ENCODE measurements at regions not wholly inside any gene's neighbourhood (a gene's known extent, or its start where the extent isn't known, plus 50 kb on each side); places are given as distances from the start of the nearest gene placed in this dataset.
"Not testable (repeated sequence)": the region's sequence is repeated elsewhere in the genome, so short reads cannot be mapped to it uniquely, and the experiment has no call there.

DNA sequence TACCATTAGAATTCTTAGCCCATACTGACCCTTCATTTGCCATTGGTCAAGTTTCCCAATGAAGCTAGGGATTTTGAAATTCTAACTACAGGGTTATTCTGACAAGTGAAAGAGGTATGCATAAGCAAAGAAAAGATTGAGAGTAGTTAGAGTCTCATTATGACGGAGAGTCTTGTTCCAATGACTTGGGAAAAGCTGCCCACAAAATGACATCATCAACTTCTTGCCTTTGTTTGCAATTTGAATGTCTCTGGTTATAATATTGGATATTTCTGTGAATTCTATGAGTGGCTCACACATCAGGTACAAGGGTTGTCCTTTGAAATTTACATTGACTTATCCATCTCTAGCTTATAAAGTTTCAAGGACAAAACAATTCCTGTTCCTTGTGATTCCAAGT, 772.2 kb downstream of the TRIB2 start:
- Mint-ChIP-seq H3K36me3 (ENCODE audit: insufficient read depth in 2 of 2) (no peaks in the 10 kb centered on the region), H3K9me3 (peaks cover 2% of the 10 kb centered on the region in 2 donors), H3K27me3 (ENCODE audit: low read depth) (no peaks in the 10 kb centered on the region), H3K27ac (no peak overlapping the region), H3K4me3 (no peak overlapping the region), H3K4me1 (ENCODE audit: low read depth) (no peaks in the 10 kb centered on the region)
- no peak for DNase-seq
- ATAC-seq (replicated peaks in 1 of 2) = no peak

DNA sequence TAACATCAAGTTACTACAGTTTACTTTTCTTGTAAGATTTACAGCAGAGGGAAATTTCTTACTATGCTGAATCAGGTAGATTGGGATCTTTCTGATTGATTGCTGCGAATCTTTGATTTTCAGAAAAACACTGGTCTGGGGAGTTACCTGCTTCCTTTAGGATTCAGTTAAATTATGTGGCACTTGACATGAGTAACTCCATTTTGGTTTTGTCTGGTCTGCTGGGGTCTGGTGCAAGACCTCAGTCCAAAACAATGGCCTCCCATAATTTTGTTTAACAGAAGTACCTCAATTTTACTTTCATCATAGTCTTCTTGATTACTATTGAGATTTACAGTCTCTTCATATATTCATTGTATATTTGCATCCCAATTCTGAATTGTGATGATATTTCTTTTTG, 775.5 kb downstream of the TRIB2 start:
- ATAC-seq (replicated peaks in 1 of 2) (no peak), DNase-seq (no peak)
- Mint-ChIP-seq H3K36me3 (ENCODE audit: insufficient read depth in 2 of 2) (no peaks in the 10 kb centered on the region), H3K27ac (no peak overlapping the region), H3K4me3 (no peak overlapping the region), H3K4me1 (ENCODE audit: low read depth) (no peaks in the 10 kb centered on the region), H3K27me3 (ENCODE audit: low read depth) (no peaks in the 10 kb centered on the region), H3K9me3 (peaks cover 0 to 2% of the 10 kb centered on the region in 2 donors)

DNA sequence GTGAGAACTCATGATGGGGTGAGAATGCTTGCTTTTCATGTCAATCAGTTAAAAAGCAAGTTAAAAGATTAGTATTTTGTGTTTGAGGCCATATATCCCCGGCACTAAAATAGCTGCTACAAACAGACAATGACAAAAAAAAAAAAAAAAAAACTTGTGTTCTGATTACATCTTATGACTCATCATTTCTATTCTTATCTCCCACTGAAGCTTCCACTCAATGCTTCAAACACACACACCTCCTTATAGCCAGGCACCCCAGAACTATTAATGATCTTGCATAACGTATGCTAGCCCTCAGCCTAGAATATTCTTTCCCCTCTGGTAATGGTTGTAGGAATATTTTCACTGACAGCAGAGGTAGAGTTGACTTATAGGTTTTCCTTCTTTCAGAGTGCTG, 778.3 kb downstream of the TRIB2 start:
- DNase-seq (no peak), ATAC-seq (replicated peaks in 1 of 2) (no peak)
- H3K9me3 Mint-ChIP-seq = peaks cover 2% of the 10 kb centered on the region in 2 donors
- H3K4me3 Mint-ChIP-seq = no peak overlapping the region
- no peak overlapping the region for H3K27ac Mint-ChIP-seq
- no peaks in the 10 kb centered on the region for H3K36me3 Mint-ChIP-seq (ENCODE audit: insufficient read depth in 2 of 2)
- no peaks in the 10 kb centered on the region for H3K27me3 Mint-ChIP-seq (ENCODE audit: low read depth)
- H3K4me1 Mint-ChIP-seq (ENCODE audit: low read depth) = no peaks in the 10 kb centered on the region

DNA sequence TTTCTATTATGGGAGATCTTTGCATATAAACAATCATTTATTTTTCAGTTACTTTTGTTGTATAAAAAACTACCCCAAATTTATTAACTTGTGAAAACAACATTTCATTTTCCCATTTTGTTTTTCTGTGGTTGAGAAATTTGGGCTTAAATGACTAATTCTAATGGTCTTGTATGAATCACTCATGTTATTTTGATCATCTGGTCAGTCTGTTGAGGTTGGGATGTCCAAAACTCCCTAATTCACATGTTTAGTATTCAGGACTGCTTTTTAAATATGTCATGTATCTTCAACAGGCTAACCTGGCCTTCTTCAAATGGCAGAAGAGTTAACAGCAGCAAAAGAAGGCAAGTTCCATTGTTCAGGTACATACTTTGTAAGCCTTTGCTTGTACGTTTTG, 788.1 kb downstream of the TRIB2 start:
- DNase-seq (no peak), ATAC-seq (replicated peaks in 1 of 2) (no peak)
- H3K4me1 Mint-ChIP-seq (ENCODE audit: low read depth) = no peaks in the 10 kb centered on the region
- H3K27me3 Mint-ChIP-seq (ENCODE audit: low read depth) = no peaks in the 10 kb centered on the region
- no peaks in the 10 kb centered on the region for H3K36me3 Mint-ChIP-seq (ENCODE audit: insufficient read depth in 2 of 2)
- peaks cover 1 to 5% of the 10 kb centered on the region in 2 donors for H3K9me3 Mint-ChIP-seq
- no peak overlapping the region for H3K27ac Mint-ChIP-seq
- no peak overlapping the region for H3K4me3 Mint-ChIP-seq

DNA sequence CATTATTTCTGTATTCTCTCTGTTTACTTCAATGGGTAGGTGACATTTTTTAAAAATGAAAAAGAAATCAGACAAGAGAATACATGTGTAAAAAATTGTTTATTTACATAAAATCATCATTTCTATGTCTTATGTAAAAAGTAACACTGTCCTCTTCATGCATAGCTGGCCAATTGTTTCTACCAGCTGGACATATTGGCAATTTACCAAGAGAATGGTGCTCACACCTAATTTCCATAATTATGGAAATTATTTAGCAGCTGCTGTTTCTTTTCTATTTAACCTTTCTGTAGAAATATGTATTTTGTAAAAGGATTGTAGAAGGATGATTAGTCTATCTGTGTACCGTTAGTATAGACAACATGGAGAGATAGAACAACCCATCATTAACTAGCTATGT, 791.9 kb downstream of the TRIB2 start:
- Mint-ChIP-seq H3K9me3 (no peaks in the 10 kb centered on the region), H3K27me3 (ENCODE audit: low read depth) (no peaks in the 10 kb centered on the region), H3K27ac (no peak overlapping the region), H3K4me3 (no peak overlapping the region), H3K4me1 (ENCODE audit: low read depth) (no peaks in the 10 kb centered on the region), H3K36me3 (ENCODE audit: insufficient read depth in 2 of 2) (no peaks in the 10 kb centered on the region)
- DNase-seq (no peak), ATAC-seq (replicated peaks in 1 of 2) (no peak)

DNA sequence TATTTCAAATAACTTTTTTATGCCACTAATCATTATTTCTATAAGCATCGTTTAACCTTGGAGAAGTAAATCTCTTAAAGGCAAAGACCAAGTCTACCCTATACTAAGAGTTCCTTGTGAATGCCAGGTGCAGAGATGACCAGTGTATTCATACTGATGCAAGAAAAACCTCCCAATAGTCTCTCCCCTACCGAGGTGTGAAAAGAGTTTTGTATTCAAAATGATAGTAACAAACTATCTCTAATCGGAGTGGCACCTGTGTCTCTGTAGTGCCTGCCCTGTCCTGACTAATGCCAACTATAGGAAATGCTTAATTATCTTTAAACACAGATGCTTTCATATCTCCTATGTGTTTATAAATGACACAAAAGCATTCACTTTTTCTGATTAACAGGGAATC, 798.5 kb downstream of the TRIB2 start:
- Mint-ChIP-seq H3K4me1 (ENCODE audit: low read depth) (no peaks in the 10 kb centered on the region), H3K27ac (no peak overlapping the region), H3K4me3 (no peak overlapping the region), H3K9me3 (peaks cover 2 to 5% of the 10 kb centered on the region in 2 donors), H3K27me3 (ENCODE audit: low read depth) (no peaks in the 10 kb centered on the region), H3K36me3 (ENCODE audit: insufficient read depth in 2 of 2) (no peaks in the 10 kb centered on the region)
- ATAC-seq (replicated peaks in 1 of 2) = no peak
- DNase-seq = no peak

DNA sequence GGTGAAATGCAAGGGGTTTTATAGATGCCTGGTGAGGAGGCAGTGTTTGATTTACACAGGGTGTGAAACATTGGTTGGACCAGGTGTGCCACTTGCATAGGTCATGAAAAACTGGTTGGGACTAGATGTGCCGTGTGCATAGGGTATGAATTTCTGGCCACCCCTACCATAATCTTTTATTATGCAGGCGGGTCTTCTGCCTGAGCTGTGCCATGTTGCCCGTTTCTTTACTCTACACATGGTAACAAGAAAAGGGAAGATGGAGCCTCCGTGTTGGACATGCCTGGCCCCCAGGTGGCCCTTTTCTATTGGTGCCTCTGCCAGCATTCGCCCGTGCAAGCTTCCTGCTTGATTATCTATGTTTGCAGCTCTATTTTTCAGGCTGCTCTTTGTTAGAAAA, 805.4 kb downstream of the TRIB2 start:
- Mint-ChIP-seq H3K27me3 (ENCODE audit: low read depth) (no peaks in the 10 kb centered on the region), H3K36me3 (ENCODE audit: insufficient read depth in 2 of 2) (no peaks in the 10 kb centered on the region), H3K27ac (no peak overlapping the region)

DNA sequence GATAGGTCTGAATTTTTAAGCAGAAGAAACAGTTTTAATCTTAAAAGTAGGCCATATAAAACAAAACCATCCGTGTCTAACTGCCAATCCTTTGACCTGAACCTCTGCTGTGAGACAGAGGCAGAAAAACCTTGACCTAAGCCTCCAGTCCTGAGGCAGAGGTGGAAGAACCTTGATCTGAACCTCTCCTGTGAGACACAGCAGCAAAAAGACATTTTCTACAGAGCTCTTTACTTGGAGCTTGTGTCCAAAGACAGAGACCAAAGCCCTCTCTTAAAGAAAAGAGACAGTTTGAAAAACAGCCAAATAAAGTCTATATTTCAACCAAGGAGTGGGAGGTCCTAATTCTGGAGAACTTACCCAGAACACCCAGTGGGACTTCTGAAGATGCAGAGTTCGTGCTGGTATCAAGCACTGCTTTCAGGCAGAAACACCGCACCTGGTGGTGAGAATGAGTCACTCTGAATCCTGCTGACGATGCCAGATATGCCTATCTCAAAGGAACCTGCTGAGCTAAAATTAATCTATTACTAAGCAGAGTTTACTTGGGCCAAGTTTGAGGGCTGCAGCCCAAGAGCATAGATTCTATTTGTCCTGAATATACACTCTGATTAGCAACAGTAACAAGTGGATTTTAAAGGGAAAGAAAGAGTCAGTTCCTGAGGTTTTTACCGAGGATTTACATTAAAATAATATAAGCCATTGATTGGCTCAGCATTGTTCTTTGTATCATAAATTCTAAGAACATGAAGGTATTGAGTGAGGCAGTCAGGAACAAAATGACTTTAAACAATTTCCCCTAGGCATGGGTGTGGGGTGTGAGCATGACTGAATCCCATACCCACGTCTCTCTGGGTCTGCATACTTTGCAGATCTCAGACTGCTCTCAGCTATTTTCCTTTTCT, 806.4 kb downstream of the TRIB2 start:
- Mint-ChIP-seq H3K4me3 (no peak overlapping the region), H3K4me1 (ENCODE audit: low read depth) (no peaks in the 10 kb centered on the region), H3K9me3 (peaks cover 1 to 3% of the 10 kb centered on the region in 2 donors), H3K36me3 (ENCODE audit: insufficient read depth in 2 of 2) (no peaks in the 10 kb centered on the region), H3K27me3 (ENCODE audit: low read depth) (no peaks in the 10 kb centered on the region), H3K27ac (no peak overlapping the region)
- ATAC-seq (replicated peaks in 1 of 2) = peak in 1 of 2 donors; percentile 51
- DNase-seq = no peak

More for the DNA sequence above, 805.4 kb downstream of the TRIB2 start:
- H3K9me3 Mint-ChIP-seq = peaks cover 1 to 3% of the 10 kb centered on the region in 2 donors
- no peaks in the 10 kb centered on the region for H3K4me1 Mint-ChIP-seq (ENCODE audit: low read depth)
- DNase-seq (no peak), ATAC-seq (replicated peaks in 1 of 2) (no peak)
- H3K4me3 Mint-ChIP-seq = no peak overlapping the region

DNA sequence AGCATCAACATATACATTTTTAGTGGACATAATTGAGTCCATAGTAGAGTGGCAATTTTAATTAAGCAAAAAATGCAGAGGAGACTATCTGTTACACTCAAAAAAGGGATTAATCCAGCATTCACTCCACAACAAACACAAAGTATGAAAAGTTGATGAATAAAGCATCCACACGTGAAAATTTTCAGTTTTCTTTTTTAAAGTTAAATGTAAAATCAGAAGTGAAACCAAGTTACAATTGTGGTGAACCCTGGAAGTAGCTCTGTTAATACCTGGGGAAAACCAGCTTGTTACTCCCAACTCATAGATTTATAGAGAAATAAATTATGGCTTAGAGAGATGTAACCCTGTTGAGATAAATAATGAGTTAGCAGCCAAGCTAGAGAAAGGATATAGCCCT, 807.8 kb downstream of the TRIB2 start:
- no peak for ATAC-seq (replicated peaks in 1 of 2)
- Mint-ChIP-seq H3K9me3 (peaks cover 1 to 3% of the 10 kb centered on the region in 2 donors), H3K27me3 (ENCODE audit: low read depth) (no peaks in the 10 kb centered on the region), H3K27ac (no peak overlapping the region), H3K4me3 (no peak overlapping the region), H3K4me1 (ENCODE audit: low read depth) (no peaks in the 10 kb centered on the region), H3K36me3 (ENCODE audit: insufficient read depth in 2 of 2) (no peaks in the 10 kb centered on the region)
- DNase-seq = no peak

DNA sequence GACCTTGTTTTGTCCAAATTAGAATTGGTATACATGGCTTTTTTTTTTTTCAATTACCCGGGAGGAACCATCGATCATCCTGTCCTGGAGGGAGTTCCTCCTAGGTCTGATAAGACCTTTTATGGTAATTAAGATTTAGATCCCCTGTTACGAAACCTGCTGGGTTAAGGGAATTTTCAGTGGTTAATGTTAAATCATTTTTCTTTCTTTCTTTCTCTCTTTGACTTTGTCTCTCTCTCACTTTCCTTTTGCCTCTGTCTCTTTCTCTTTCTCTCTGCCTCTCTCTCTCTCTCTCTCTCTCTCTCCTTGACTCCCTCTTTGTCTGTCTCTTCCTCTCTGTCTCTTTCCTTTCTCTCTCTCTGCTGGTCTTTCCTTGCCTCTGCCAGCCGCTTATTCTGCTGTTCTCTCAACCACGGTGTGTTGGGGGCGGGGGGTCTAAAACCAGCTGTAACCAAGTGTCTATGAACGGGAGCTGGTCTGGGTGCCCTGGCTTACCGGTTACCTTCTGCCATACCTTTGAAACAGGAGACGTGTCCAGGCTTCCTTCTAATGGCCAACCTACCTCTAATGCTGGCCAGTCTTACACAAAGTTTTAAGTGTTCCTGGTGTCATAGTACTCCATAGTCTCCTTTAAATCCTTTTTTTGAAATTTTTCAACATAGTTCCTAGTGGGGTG, 815.1 kb downstream of the TRIB2 start:
- not testable (repeated sequence) for H3K36me3 Mint-ChIP-seq (ENCODE audit: insufficient read depth in 2 of 2); H3K27ac Mint-ChIP-seq; H3K27me3 Mint-ChIP-seq (ENCODE audit: low read depth); H3K4me3 Mint-ChIP-seq; H3K4me1 Mint-ChIP-seq (ENCODE audit: low read depth); DNase-seq; ATAC-seq (replicated peaks in 1 of 2); H3K9me3 Mint-ChIP-seq

DNA sequence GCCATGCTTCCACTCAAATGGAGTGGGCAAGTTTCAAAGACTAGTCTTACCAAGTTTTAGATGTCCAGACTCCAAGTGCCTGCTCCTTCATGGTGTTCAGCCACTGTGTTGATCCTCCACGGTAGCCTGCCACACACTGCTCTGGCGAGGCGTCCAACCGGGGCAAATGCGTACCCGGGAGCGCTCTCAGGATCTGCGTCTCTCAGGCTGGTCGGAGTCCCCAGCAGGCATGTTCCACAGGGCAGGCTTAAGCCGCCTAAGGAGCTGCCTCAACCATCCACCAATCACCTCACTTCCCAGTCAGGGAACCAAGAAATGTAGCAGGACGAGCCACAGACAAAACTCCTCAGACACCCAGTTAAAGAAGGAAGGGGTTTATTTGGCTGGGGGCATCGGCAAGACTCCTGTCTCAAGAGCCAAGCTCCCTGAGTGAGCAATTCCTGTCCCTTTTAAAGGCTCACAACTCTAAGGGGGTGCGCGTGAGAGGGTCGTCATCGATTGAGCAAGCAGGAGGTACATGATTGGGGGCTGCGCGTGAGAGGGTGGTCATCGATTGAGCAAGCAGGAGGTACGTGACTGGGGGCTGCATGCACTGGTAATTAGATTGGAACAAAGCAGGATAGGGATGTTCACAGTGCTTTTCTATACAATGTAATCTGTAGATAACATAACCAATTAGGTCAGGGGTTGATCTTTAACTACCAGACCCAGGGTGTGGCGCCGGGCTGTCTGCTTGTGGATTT, 816.2 kb downstream of the TRIB2 start:
- H3K4me3 Mint-ChIP-seq; ATAC-seq (replicated peaks in 1 of 2); DNase-seq; H3K9me3 Mint-ChIP-seq; H3K27ac Mint-ChIP-seq; H3K27me3 Mint-ChIP-seq (ENCODE audit: low read depth); H3K36me3 Mint-ChIP-seq (ENCODE audit: insufficient read depth in 2 of 2); H3K4me1 Mint-ChIP-seq (ENCODE audit: low read depth): not testable (repeated sequence)

DNA sequence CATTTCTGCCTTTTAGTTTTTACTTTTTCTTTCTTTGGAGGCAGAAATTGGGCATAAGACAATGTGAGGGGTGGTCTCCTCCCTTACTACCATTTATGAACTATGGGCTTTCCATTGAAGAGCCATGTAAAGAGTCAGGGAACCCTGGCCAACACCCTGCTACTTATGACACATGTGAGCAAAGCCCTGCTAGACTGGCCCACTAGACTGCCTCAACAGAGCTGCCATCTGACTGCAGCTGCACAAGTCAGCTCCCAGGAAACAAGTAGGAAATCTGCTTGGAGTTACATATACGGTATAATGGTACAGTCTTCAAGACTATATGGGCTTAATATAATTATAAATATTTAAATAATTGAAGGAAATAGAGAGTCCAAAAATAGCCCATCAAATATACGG, 816.8 kb downstream of the TRIB2 start:
- Mint-ChIP-seq H3K4me1 (ENCODE audit: low read depth) (no peaks in the 10 kb centered on the region), H3K36me3 (ENCODE audit: insufficient read depth in 2 of 2) (peaks cover 0 to 2% of the 10 kb centered on the region in 2 donors), H3K27ac (no peak overlapping the region), H3K27me3 (ENCODE audit: low read depth) (no peaks in the 10 kb centered on the region), H3K4me3 (no peak overlapping the region), H3K9me3 (peaks cover 2 to 5% of the 10 kb centered on the region in 2 donors)
- ATAC-seq (replicated peaks in 1 of 2) = no peak
- no peak for DNase-seq

DNA sequence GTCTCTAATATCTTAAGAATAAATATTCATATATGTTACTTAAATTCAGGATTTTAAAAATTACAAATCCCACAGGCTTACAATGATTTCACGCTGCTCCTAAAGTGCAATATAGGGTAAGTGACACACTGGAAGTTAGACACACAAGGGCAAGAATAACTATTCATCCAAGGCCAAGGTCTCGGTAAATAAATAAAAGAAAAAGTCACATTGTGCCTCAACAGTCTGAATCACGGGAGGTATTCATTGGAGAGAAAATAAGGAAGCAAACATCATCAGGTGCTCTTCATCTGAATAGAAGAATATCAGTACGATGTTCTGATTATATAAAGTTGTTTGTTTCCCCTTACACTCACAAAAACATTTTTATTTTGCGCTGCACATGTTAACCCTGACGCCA, 820.2 kb downstream of the TRIB2 start:
- Mint-ChIP-seq H3K4me1 (ENCODE audit: low read depth) (no peaks in the 10 kb centered on the region), H3K4me3 (no peak overlapping the region), H3K27ac (no peak overlapping the region), H3K27me3 (ENCODE audit: low read depth) (no peaks in the 10 kb centered on the region), H3K36me3 (ENCODE audit: insufficient read depth in 2 of 2) (peaks cover 0 to 2% of the 10 kb centered on the region in 2 donors), H3K9me3 (peaks cover 2 to 5% of the 10 kb centered on the region in 2 donors)
- no peak for DNase-seq
- no peak for ATAC-seq (replicated peaks in 1 of 2)
